PFSK-1 (cell line): ENCODE measurements at regions not wholly inside any gene's neighbourhood (a gene's known extent, or its start where the extent isn't known, plus 50 kb on each side); places are given as distances from the start of the nearest gene placed in this dataset.

Source experiments
- REST ChIP-seq, 2 experiments: IDR thresholded peaks; 2 replicates each; pipeline versions ENCODE4 v1.6.1 to v1.8.0; 2011 to 2012; ENCODE audit warnings: low read depth in 2 of 2, low read length in 2 of 2, control low read depth in 1 of 2, inconsistent platforms in 1 of 2, mild to moderate bottlenecking in 1 of 2, moderate library complexity in 1 of 2; ENCODE audit not compliant: insufficient read depth in 1 of 2
- SIN3A ChIP-seq: IDR thresholded peaks from 2 replicates; pipeline ENCODE4 v1.6.1; 2012; ENCODE audit warnings: mild to moderate bottlenecking, low read length, moderate library complexity, borderline replicate concordance; ENCODE audit not compliant: insufficient read depth

GRCh38 chr20:16123623-16124022 is 449.6 kb downstream of the KIF16B start:
- no peak for TF ChIP-seq REST (IDR thresholded peaks at IDR 0.05; ENCODE audit: insufficient read depth in 1 of 2, low read depth in 2 of 2, low read length in 2 of 2)
- TF ChIP-seq SIN3A, result no peak
